Tibial artery (tissue), 4 donors: ENCODE measurements at regions not wholly inside any gene's neighbourhood (a gene's known extent, or its start where the extent isn't known, plus 50 kb on each side); places are given as distances from the start of the nearest gene placed in this dataset.
A peak's percentile ranks its signal among the peaks of the same experiment; 100 is the strongest.

ENCODE experiments used
- DNase-seq, 2 donors: peaks; one replicate each; pipeline ENCODE4 v3.0.0-alpha.2; 2019
- H3K27ac ChIP-seq, 2 donors: fragments of 200-600 bp; sonication (generic) in 1 of 2; 1 replicate in 1 of 2; 2 replicates in 1 of 2; pipeline ENCODE4 v1.5.1; 2018 to 2019; ENCODE audit warnings: mild to moderate bottlenecking in 1 of 2
- H3K27me3 ChIP-seq, 2 donors: fragments of 200-600 bp; sonication (generic) in 1 of 2; one replicate each; pipeline versions ENCODE4 v1.5.1 to v1.6.0; 2016 to 2019
- H3K36me3 ChIP-seq, 3 donors: fragments of 200-600 bp; sonication (generic) in 2 of 3; one replicate each; pipeline ENCODE4 v1.5.1; 2016 to 2019; ENCODE audit warnings: mild to moderate bottlenecking in 2 of 3
- H3K4me1 ChIP-seq, 4 donors: fragments of 200-600 bp; sonication (generic) in 2 of 4; 1 replicate in 3 of 4; 2 replicates in 1 of 4; pipeline ENCODE4 v1.5.1; 2016 to 2019
- H3K4me3 ChIP-seq, 2 donors: fragments of 200-600 bp; sonication (generic) in 1 of 2; 1 replicate in 1 of 2; 2 replicates in 1 of 2; pipeline ENCODE4 v1.5.1; 2018 to 2019; ENCODE audit warnings: mild to moderate bottlenecking in 2 of 2
- H3K9me3 ChIP-seq, 3 donors: fragments of 200-600 bp; sonication (generic) in 1 of 3; one replicate each; pipeline ENCODE4 v1.5.1; 2016 to 2019
- intact Hi-C: fragments of 100-400 bp; cut with DNase I; formaldehyde crosslinking; loops from one replicate; pipeline ENCODE4 v1.15.0; 2023; ENCODE audit warnings: low total_unique reads
- TF ChIP-seq, protein P1 (sequence below), 2 experiments: fragments of 200-600 bp in 1 of 2; fragments of 450-650 bp in 1 of 2; IDR thresholded peaks; one replicate each; pipeline ENCODE4 v1.5.1; 2017 to 2019; ENCODE audit warnings: antibody characterized with exemption in 2 of 2, mild to moderate bottlenecking in 1 of 2, moderate library complexity in 1 of 2

DNA sequence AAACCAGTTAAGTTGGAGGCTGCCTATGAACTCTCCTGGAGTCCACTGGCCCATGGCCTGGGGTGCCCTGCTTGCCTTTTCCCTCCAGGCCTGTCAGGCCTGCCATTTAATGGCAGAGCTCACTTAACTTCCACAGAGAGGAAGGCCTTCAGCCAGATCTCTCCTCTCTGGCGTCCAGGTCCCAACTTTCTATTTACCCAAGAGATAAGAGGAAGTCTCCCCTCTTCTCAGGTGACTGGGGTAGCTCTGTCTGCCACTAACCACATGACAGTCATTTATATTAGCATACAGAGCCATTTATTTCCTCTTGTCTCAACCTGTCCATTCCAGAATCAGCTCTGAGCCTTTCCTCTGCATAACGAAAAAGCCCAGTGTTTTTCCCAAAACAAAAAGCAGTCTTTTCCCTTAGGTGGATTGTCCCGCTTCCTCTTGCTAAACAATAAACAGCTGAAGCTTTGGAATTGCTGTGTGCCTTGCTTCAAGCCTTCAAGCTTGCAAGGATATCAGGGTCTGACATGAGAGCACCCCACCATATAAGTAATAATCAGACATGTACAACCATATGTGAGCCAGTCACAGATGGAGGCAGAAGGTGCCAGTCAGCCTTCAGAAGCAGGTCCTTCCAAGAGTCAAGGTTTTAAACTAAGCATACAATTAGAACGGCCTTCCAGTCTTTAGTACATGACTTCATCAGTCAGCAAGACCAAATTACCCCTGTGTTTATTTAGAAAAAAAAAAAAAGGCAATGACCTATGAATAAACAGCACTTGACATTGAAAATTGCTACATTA, 50.0 kb upstream of the CALM2 start:
- DNase-seq: peak in 1 of 2 donors; percentile 25
- Histone ChIP-seq H3K4me1 (peaks cover 0 to 26% (median 11%) of the 10 kb centered on the region in 4 donors), H3K27ac (no peak overlapping the region), H3K9me3 (no peaks in the 10 kb centered on the region), H3K36me3 (no peaks in the 10 kb centered on the region), H3K27me3 (no peaks in the 10 kb centered on the region), H3K4me3 (no peak overlapping the region)
- TF ChIP-seq, protein P1, sequence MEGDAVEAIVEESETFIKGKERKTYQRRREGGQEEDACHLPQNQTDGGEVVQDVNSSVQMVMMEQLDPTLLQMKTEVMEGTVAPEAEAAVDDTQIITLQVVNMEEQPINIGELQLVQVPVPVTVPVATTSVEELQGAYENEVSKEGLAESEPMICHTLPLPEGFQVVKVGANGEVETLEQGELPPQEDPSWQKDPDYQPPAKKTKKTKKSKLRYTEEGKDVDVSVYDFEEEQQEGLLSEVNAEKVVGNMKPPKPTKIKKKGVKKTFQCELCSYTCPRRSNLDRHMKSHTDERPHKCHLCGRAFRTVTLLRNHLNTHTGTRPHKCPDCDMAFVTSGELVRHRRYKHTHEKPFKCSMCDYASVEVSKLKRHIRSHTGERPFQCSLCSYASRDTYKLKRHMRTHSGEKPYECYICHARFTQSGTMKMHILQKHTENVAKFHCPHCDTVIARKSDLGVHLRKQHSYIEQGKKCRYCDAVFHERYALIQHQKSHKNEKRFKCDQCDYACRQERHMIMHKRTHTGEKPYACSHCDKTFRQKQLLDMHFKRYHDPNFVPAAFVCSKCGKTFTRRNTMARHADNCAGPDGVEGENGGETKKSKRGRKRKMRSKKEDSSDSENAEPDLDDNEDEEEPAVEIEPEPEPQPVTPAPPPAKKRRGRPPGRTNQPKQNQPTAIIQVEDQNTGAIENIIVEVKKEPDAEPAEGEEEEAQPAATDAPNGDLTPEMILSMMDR (IDR thresholded peaks at IDR 0.05): no peak
- intact Hi-C loops: no loop called here
